ENCODE measurements at regions not wholly inside any gene's neighbourhood (a gene's known extent, or its start where the extent isn't known, plus 50 kb on each side); places are given as distances from the start of the nearest gene placed in this dataset.

DNA sequence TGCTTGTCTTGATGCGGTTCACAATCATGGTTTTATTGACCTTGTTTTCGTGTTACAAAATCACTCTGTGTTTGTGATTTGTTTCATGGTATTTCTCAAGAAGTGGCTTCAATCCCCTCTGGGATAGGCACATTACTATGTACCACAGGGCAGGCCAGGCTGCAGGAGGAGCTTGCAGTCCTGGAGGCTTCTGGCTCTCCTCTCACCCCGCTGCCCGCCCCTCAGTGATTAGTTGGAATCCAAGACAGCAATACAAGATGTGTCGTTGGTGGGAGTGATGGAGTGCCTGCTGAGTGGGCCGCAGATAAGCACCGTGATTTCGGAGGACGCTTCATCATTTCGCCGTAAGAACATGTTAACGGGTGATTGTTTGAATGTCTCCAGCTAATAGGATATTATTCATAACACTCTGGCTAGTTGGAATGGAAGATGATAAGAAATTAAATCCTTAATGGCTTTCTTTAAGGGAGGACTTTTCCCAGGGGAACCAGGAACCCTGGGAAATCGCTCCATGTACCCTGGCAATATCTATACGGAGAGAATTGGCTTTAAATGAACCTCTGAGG is 384.4 kb downstream of the MIAT start:
- ATAC-seq (ENCODE audit: low read depth): no peak
- no peak overlapping the region for H3K4me2 ChIP-seq (replicated peaks; ENCODE audit: low read depth, low read length, poor library complexity, severe bottlenecking)
- WGBS (ENCODE audit: insufficient coverage): 85% methylated on average over 8 of the region's 14 CpGs
- no peaks in the 10 kb centered on the region for H3K36me3 ChIP-seq (replicated peaks in 1 of 2; ENCODE audit: control extremely low read depth in 1 of 2, control insufficient read depth in 1 of 2, extremely low read depth in 1 of 2, insufficient read depth in 2 of 2, low read length in 1 of 2)
- POLR2A ChIA-PET: no interaction called here
- Mint-ChIP-seq H3K4me3 (no peak overlapping the region), H3K27ac (no peak overlapping the region), H3K27me3 (peaks cover 20% of the 10 kb centered on the region), H3K4me1 (no peaks in the 10 kb centered on the region), H3K9me3 (ENCODE audit: insufficient read depth) (no peaks in the 10 kb centered on the region)
- H3K4me1 ChIP-seq (ENCODE audit: control insufficient read depth in 2 of 2, insufficient read depth in 2 of 2, low read length in 2 of 2): no peaks in the 10 kb centered on the region
- H3K27ac ChIP-seq (ENCODE audit: low read length in 2 of 2): no peak overlapping the region
- DNase-seq: no peak
- H2AFZ ChIP-seq (ENCODE audit: insufficient read depth, low read depth, low read length, poor library complexity, severe bottlenecking): no peak overlapping the region
- CTCF ChIA-PET: interaction anchor here (1.1 kb wide), 1 partner anchor 11 kb away, joined by 4 read pairs; no protein-coding TSS in a partner anchor
- H3K27me3 ChIP-seq (replicated peaks in 1 of 4; ENCODE audit: control extremely low read depth in 1 of 4, control insufficient read depth in 3 of 4, insufficient read depth in 4 of 4, low read length in 3 of 4): no peaks in the 10 kb centered on the region
- H3K9me3 ChIP-seq (ENCODE audit: control extremely low read depth in 1 of 3, control insufficient read depth in 2 of 3, insufficient read depth in 1 of 3, low read length in 2 of 3): peaks cover 0 to 3% (median 0%) of the 10 kb centered on the region in 3 donors
- TF ChIP-seq, protein P1, sequence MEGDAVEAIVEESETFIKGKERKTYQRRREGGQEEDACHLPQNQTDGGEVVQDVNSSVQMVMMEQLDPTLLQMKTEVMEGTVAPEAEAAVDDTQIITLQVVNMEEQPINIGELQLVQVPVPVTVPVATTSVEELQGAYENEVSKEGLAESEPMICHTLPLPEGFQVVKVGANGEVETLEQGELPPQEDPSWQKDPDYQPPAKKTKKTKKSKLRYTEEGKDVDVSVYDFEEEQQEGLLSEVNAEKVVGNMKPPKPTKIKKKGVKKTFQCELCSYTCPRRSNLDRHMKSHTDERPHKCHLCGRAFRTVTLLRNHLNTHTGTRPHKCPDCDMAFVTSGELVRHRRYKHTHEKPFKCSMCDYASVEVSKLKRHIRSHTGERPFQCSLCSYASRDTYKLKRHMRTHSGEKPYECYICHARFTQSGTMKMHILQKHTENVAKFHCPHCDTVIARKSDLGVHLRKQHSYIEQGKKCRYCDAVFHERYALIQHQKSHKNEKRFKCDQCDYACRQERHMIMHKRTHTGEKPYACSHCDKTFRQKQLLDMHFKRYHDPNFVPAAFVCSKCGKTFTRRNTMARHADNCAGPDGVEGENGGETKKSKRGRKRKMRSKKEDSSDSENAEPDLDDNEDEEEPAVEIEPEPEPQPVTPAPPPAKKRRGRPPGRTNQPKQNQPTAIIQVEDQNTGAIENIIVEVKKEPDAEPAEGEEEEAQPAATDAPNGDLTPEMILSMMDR (IDR thresholded peaks at IDR 0.05): no peak
- no peak for TF ChIP-seq EZH2 (IDR thresholded peaks at IDR 0.05; ENCODE audit: borderline replicate concordance, insufficient read depth, low read depth, low read length, poor library complexity, severe bottlenecking)
- intact Hi-C loops (cut with micrococcal nuclease): no loop called here
- H3K9ac ChIP-seq (ENCODE audit: low read length): no peak overlapping the region
- no peak overlapping the region for H3K4me3 ChIP-seq (ENCODE audit: control extremely low read depth in 1 of 5, extremely low read depth in 1 of 5, insufficient read depth in 1 of 5, low read depth in 2 of 5, low read length in 4 of 5)
- H3K79me2 ChIP-seq (ENCODE audit: control insufficient read depth, insufficient read depth, low read length): no peaks in the 10 kb centered on the region
- no peaks in the 10 kb centered on the region for H4K20me1 ChIP-seq (ENCODE audit: control insufficient read depth, insufficient read depth, low read length, poor library complexity, severe bottlenecking)

DNA sequence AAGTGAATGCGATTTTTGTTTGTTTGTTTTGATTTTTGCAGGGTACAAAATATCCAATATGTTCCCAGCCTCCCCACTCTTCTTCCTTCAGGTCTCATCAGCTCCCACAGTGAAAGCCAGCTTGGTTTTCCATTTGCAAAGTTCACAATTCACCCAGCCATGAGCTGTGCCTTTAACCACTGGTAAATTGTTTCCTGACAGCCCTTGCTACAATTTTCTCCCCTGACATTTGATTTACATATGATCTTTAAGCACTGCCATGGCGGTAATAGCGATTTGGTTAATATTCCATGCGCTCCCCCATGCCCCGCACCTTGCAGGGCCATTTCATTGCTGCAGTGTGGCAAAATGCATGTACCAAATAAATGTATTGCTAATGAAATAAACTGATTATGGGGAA is 385.9 kb downstream of the MIAT start:
- no peak for TF ChIP-seq EZH2 (IDR thresholded peaks at IDR 0.05; ENCODE audit: borderline replicate concordance, insufficient read depth, low read depth, low read length, poor library complexity, severe bottlenecking)
- TF ChIP-seq, protein P1 (IDR thresholded peaks at IDR 0.05): no peak

More for the DNA sequence above, 385.9 kb downstream of the MIAT start:
- Mint-ChIP-seq H3K27me3 (peaks cover 13% of the 10 kb centered on the region), H3K4me1 (no peaks in the 10 kb centered on the region), H3K27ac (no peak overlapping the region), H3K9me3 (ENCODE audit: insufficient read depth) (no peaks in the 10 kb centered on the region), H3K4me3 (no peak overlapping the region)
- no peak for DNase-seq
- POLR2A ChIA-PET: no interaction called here
- Histone ChIP-seq H3K4me2 (replicated peaks; ENCODE audit: low read depth, low read length, poor library complexity, severe bottlenecking) (no peak overlapping the region), H3K27ac (ENCODE audit: low read length in 2 of 2) (no peak overlapping the region), H3K9ac (ENCODE audit: low read length) (no peak overlapping the region), H3K27me3 (replicated peaks in 1 of 4; ENCODE audit: control extremely low read depth in 1 of 4, control insufficient read depth in 3 of 4, insufficient read depth in 4 of 4, low read length in 3 of 4) (peaks cover 0 to 3% (median 0%) of the 10 kb centered on the region in 4 experiments), H3K79me2 (ENCODE audit: control insufficient read depth, insufficient read depth, low read length) (no peaks in the 10 kb centered on the region), H2AFZ (ENCODE audit: insufficient read depth, low read depth, low read length, poor library complexity, severe bottlenecking) (no peak overlapping the region), H4K20me1 (ENCODE audit: control insufficient read depth, insufficient read depth, low read length, poor library complexity, severe bottlenecking) (no peaks in the 10 kb centered on the region), H3K4me1 (ENCODE audit: control insufficient read depth in 2 of 2, insufficient read depth in 2 of 2, low read length in 2 of 2) (no peaks in the 10 kb centered on the region), H3K9me3 (ENCODE audit: control extremely low read depth in 1 of 3, control insufficient read depth in 2 of 3, insufficient read depth in 1 of 3, low read length in 2 of 3) (peaks cover 0 to 3% (median 0%) of the 10 kb centered on the region in 3 donors), H3K36me3 (replicated peaks in 1 of 2; ENCODE audit: control extremely low read depth in 1 of 2, control insufficient read depth in 1 of 2, extremely low read depth in 1 of 2, insufficient read depth in 2 of 2, low read length in 1 of 2) (no peaks in the 10 kb centered on the region), H3K4me3 (ENCODE audit: control extremely low read depth in 1 of 5, extremely low read depth in 1 of 5, insufficient read depth in 1 of 5, low read depth in 2 of 5, low read length in 4 of 5) (no peak overlapping the region)
- CTCF ChIA-PET: no interaction called here
- ATAC-seq (ENCODE audit: low read depth): no peak
- intact Hi-C loops (cut with micrococcal nuclease): no loop called here
- 96% methylated on average over 4 of the region's 5 CpGs for WGBS (ENCODE audit: insufficient coverage)
